Stomach (tissue), 4 donors: ENCODE measurements at regions not wholly inside any gene's neighbourhood (a gene's known extent, or its start where the extent isn't known, plus 50 kb on each side); places are given as distances from the start of the nearest gene placed in this dataset.

Source experiments
- CTCF ChIP-seq, 7 experiments: fragments of 450-650 bp in 4 of 7; fragments of 200-600 bp in 3 of 7; sonication (generic) in 3 of 7; IDR thresholded peaks; one replicate each; pipeline ENCODE4 v1.5.1; 2016 to 2019; ENCODE audit warnings: antibody characterized with exemption in 7 of 7, control low read depth in 2 of 7, mild to moderate bottlenecking in 1 of 7
- EP300 ChIP-seq: sonication (generic); formaldehyde crosslinking; IDR thresholded peaks from one replicate; pipeline ENCODE4 v1.6.1; 2017; ENCODE audit warnings: antibody characterized with exemption
- POLR2A ChIP-seq, 4 donors: fragments of 450-650 bp; IDR thresholded peaks; one replicate each; pipeline ENCODE4 v1.6.1; 2016; ENCODE audit warnings: antibody characterized with exemption in 4 of 4, control low read depth in 2 of 4, mild to moderate bottlenecking in 1 of 4, moderate library complexity in 1 of 4
- POLR2AphosphoS5 ChIP-seq, 3 donors: sonication (generic); formaldehyde crosslinking; IDR thresholded peaks; one replicate each; pipeline ENCODE4 v1.6.1; 2016; ENCODE audit warnings: antibody characterized with exemption in 3 of 3

GRCh38 chr12:61018571-61018970 is 1241.6 kb upstream of the USP15 start:
- TF ChIP-seq POLR2AphosphoS5 (IDR thresholded peaks at IDR 0.05) (no peak), POLR2A (IDR thresholded peaks at IDR 0.05) (no peak), CTCF (IDR thresholded peaks at IDR 0.05) (no peak), EP300 (no peak)
